Inflammatory macrophage treated with lipopolysaccharide for 4 hours (primary cell): ENCODE measurements at regions not wholly inside any gene's neighbourhood (a gene's known extent, or its start where the extent isn't known, plus 50 kb on each side); places are given as distances from the start of the nearest gene placed in this dataset.

Source experiments
- DNase-seq: peaks from one replicate; pipeline ENCODE4 v3.0.0-alpha.2; 2020

DNA sequence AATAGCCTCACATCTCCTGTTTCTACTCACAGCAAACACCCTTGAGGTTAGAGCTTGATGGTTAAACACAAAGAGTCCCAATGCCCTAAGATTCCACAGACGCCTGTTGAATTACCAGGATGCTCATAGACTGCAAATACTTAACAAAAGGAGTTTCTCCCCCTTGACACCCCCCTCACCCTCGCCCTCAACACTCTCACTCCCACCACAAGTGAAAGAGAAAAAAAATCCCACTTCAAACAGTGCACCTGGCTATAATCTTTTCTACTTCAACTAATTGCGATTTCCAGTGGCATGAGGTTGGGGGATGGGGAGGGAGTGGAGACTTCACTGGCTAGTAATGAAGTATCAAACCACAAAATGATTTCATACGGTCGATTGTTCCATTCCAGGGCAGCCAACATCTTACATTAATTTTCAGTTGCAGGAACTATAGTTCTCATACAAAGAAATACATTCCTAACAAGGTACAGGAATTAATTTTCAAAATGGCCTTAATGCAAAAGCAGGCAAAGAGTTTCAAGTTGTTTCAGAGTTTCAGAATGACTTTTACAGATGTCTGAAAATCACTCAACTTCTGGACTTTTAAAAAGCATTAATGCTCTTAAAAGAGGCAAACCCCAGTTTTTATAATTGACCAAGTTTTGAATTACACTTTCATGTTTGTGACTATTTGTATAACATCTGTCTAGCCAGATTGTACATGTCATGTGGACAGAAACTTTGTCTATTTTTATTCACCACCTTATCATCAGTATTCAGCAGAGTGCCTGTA, 390.7 kb downstream of the C12orf75 start:
- no peak for DNase-seq

DNA sequence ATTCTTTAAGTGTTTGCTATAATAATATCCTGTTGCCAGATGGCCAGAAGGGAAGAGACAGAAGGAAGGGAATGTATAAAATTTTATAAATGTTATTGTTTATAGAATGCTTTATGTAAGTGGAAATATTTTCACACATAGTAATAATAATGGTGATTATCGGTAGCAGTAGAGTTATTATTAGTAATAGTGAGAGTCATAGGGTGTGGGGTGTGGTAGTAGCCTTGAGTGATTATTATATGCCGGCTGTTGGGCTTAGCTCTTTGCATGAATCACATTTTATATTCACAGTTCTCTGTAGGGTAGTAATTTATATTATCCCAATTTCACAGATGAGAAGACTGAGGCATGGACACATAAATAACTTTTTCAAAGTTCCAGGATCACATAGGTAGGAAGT, 391.4 kb downstream of the C12orf75 start:
- no peak for DNase-seq

DNA sequence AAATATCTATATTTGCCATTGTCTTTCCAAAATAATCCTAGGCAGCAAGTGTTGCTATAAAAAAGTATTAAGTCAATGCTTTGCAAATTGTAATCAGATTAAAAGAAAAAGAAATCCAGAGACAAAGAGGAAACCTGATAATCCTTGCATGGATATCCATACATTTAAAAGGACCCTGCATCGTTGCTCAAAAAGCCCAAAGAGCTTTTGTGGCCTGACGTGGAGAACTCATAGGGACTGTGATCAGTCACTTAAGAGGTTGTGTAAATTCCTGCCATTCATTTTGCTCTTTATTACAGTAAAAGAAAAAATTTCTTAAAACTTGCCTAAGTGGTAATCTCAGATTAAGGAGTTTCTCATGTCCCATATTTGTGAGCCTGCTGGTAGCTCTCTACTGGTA, 392.6 kb downstream of the C12orf75 start:
- no peak for DNase-seq

DNA sequence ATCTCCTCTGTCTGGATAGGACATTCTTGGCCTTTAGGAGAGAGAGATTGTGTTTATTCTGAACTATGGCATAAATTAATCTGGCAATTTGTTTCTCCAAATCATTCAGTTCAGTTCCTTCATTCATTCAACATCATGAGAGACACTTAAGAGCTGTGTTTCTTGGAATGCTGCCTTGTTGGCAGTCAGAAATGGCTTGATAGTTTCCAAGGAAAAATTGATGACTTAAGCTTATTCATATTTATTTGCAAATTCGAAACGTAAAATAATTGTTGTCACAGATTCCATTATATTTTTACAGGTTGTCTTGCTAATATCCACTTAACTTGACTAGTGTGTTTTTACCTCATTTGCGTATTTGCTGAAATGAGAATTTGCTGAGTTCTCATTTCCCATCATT, 393.0 kb downstream of the C12orf75 start:
- DNase-seq = no peak

DNA sequence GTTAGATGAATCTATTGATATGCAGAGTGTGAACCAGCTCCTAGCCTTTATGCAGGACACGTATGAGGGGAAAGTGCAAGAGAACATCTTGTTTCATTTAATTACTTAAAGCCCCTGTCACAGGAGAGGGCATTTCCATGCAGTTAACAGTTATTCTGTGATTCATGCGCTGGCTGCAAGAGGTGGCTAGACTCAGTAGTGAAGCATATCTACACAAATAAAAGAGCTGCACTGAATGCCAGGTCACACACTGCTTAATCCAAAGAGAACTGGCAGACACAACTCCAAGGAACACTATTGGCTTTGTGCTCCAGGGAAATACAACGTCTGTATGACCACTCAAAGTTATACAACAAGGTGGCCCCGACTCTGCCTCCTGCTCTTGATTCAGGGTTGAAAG, 394.1 kb downstream of the C12orf75 start:
- DNase-seq = no peak

DNA sequence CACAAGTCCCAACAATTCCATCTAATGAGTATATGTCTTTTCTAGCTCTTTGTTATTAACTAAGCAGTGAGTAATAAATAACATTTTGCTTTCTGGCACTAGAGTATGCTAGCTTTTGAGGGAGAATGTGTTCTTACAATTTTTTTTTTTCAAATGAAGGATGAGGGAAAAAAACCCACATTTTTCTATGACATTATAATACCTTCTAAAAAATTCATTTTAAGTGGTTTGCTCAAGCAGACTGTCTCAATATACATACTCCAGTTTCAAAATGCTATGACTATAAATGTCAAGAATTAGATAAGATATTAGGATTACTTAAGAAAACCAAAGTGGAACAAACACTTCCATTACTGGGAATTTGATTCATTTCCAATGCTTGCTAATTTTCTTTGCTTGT, 394.6 kb downstream of the C12orf75 start:
- no peak for DNase-seq

DNA sequence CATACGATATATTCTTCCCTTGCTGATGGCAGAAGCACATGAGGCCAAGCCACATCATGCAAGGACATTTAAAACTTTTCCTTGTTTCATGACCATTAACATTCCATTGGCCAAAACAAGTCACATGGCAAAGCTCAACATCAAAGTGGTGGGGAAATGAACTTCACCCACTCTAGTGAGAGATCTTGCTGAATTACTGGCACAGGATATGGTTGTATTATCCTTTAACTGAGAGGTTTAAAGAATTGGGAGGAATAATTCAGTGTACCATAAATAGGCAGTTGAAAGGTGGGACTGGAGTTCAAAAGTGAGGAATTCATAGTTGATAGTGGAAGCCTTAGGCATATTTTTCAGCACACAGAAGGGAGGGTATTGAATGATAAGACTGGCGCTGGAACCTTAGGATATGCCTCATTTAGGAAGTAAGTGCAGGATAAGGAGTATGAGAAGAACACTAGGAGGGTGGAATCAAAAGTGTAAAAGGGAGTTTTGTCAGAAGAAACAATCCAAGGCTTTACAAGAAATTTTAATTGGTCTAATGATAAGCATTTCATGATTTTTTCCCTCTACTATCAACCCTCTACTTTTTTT, 398.8 kb downstream of the C12orf75 start:
- DNase-seq = no peak

DNA sequence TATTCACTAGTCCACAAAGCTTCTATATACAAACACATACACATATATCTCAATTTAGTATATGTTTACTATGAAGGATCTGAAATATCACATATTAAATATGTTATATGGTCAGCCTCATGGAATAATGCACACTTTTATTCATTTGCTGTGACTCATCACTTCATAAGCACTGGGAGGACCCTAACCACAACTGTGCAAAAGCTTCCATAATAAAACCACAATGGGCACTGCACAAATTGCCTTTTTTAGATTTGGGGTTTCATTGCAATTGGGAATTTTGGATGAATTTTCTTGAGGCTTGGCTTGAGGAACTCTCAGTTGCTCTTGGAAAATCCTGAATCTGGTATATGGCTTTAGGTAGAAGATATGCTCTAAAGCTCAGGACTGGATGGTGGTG, 399.4 kb downstream of the C12orf75 start:
- DNase-seq = no peak

DNA sequence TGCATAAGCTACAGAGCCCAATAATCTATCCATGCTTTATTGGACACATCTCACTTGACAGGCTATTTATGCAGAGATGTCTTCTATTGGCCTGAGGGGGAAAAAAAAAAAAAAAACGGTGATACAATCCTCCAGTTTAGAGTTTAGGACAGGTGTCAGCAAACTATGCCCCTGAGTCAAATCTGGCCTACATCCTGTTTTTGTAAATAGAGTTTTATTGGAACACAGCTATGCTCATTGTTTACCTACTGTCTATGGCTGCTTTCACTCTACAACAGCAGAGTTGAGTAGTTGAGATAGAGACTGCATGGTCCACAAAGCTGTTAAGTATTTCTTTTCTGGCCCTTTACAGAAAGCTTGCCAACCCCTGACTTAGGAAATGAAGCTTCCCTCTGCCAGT, 403.1 kb downstream of the C12orf75 start:
- DNase-seq = no peak

DNA sequence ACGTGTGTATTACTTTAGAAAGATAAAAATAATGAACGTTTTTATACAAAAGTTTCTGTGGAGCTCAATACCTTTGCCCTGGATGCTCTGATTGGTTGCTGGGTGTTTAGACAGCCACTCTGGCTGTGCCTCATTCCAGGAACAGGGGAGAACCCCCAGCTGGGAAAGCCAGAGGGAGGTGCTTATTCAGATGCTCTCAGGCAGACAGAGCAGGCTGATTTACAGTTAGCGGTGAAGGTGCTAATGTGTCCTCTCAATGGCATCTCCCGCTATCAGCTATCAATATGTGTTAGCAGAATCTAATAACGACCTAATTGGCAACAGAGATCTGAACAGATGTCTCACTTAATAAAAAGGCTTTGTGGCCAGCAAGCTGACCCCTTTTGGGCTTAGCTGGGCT, 402.3 kb downstream of the NUAK1 start:
- no peak for DNase-seq

DNA sequence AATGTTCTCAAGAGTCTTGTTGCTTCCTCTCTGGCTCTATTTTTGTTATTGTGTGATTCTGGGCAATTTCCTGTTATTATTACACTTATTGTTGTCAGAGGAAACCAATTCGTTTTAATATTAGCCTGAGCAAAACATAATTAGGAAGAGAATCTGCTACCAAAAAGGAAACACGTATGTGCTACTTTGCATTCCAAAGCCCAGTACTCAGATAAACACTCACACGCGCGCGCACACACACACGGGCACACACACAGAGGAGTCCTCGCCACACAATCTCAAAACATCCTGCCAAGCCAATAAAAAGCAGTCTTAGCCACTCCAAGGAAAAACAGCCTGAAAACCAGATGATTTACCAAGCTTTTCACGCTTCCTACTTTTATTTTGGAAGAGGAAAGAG, 400.7 kb downstream of the NUAK1 start:
- no peak for DNase-seq

DNA sequence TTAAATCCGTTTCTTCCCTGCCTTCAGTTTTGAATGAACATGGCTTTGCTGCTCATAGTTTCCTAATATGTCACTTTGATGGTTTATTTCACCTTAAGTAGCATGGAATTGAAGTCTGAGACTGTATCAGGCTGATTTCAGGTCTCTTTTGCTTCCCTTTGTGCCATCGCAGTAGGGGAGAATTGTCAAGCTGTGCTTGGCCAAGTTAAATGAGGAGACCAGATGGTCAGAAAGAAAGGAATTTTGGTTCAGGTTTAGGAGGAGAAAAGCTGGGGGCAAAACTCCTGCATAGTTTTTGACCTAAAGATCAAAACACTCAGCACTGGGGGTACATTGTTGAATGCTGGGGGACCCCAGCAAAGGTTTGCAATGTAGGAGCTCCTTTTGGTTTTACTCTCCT, 398.4 kb downstream of the NUAK1 start:
- DNase-seq = no peak

DNA sequence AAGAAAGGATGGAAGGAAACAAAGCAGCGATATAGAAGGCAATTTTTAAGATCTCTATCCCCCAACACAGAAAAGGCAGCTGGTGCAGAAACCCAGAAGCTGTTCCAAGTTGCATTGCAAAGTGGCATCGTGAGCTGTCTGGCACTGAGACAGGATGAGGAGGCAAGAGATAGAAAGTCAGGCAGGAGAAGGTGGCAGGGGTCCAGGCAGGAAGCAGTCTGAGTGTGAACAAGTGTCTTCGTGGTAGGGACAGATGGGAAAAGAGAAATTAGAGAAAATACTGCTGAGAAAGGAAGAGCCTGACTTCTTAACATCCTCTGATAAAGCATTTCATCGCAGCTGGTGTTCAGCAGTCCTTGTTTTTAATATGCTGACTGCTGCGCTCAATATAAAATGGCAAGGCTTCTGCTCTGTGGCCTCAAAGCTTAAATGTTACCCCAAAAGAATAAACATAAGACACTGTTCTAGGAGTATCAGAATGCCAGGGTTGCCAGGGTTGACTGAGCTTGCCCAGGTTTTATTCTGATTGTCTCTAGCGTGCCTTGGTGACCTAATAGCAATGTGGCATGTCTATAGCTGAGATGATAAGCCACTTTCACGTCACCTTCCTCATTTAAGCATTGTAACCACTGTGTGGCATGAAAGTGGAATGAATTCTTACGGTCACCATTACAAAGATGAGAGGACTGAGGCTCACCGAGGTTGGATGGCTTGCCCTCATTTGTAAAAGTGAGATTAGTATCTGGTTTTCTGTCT, 397.6 kb downstream of the NUAK1 start:
- DNase-seq = no peak

DNA sequence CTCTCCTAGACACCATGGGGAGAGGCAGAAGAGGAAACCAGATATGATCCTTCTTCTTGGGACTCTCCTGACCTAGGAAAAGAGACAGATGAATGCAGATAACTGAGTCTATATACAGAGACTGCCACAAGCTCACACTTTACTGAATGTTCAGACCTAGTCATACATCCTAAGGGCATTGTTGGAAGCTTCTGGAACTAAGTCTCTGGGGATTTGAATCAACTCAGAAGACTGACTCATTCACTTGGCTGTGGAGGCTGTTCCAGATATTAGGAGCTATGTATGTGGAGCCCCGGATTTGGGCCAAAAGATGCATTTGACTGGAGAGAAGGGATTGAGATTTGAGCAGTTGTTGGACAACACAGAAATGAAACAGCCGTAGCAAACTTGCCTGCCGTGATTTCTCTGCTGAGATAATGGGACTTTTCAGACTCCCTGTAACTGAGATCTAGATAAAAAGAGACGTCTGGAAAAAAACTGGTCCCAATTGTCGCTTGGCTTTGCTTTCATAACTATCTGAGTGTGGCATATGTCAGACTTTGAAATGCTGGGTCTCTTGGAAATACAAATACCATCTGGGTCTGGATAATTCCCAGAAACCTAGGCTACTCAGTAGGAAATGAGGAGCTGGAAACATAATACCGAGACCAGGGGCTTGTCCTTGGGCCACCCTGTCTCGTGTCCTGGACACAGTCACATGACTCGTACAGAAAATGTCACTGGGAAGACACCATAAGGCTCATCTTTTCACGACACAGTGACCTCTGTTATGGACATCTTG, 396.8 kb downstream of the NUAK1 start:
- DNase-seq = no peak

DNA sequence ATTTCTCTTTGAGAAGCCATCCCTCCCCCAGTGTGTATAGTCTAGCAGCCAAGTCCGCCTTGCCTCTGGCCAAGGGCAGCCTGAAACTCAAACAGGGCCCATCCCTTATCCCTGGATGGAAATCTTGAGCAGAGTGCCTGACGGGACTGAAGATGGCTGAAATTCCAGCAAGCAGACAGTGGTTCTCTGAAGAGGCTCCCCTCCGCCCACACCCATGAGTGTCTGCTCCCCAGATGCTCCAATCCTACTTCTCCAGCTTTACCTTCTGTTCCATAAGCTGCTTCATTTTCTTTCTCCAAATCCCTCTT, 396.2 kb downstream of the NUAK1 start:
- DNase-seq = no peak

DNA sequence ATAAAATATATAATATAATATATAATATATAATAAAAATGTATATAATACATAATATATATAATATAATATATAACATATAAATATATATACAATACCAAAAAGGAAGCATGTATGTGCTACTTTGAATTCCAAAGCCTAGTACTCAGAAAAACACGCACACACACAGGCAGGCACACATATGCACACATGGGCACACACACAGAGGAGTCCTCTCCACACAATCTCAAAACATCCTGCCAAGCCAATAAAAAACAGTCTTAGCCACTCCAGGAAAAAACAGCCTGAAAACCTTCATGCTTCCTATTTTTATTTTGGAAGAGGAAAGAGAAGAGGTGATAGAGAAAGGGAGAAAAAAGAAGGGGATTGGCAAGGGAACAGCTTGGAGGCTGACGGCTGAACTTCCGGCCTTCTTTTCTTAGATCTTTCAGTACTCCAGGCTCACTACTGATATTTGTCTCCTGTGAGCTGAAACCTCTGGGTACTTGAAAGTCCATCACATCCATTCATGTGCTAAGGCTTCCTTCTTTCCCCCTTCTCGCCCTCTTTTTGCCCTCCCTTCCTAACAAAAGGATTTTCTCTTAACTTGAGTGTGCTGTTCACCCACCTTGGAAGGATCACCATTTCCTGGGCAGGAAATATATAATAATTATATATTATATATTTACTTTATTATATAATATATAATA, 394.2 kb downstream of the NUAK1 start:
- DNase-seq = no peak

DNA sequence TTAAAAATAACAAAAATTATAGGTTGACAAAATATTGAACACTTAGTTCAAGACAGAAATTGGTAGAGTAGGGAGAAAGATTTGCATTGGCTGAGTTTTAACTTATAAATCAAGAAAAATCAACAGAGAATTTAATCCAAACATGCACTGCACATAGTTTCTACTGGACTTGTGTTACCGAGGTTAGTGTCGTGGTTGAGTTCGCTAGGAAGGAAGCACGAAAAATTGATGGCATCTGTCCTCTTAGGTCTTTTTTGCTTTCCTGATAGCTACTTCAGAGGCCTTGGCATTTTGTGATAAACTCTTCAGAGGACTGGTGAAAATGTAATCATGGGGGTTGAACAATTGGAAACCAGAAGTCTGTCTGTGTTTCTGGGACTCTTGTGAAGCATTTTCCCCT, 392.9 kb downstream of the NUAK1 start:
- DNase-seq = no peak

DNA sequence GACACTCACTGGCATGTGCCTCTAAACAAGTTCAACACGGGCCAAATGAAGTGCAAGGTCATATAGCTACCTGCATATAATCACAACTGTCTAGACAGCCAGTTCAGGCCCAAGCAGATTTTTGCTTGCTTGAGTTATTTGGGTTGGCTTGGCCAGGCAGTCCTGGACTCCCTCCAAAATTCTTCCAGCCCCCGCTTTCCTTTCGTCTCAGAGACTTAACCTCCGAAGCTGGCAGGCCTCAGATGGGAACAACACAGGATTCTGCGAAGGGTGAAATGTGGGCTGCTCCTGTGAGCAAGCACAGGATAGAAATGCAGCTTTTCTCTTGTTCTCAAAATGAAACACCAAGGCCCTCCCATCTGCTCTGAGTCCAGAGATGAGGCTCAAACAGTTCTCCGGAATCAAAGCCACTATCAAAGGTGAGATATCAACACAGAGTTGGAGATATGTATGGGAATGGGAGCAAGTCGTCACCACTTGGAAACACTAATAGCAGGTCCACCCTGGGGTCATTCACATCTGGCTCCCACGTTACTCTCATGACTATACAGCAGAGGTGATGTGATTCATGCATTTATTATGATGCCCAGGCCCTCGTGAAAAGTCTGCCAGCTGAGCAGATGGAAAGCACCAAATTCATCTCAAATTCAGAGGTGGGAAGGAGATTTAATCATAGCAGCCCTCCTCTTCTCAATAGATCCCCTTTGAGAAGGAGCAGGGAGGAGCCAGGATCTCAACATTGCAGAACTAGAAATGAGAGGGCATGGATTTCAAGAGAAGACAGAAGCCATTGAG, 389.8 kb downstream of the NUAK1 start:
- DNase-seq = no peak

DNA sequence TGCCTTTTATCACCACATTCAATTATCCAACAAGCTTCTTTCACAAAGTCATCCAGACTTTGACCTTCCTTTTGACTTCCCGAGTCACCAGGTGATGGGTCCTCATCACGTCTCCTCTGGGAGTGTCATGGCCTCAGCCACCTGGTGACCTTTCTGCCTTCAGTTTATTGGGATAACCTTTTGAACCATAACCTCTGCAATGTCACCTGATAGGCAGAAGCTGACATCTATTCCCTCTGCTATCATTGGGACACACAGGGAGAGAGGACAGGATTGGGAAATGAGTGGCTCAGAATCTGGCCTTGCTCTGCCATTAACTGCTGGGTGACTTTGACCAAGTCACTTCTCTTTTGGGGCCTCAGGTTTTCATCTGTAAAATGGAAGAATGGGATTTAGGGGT, 388.7 kb downstream of the NUAK1 start:
- no peak for DNase-seq

DNA sequence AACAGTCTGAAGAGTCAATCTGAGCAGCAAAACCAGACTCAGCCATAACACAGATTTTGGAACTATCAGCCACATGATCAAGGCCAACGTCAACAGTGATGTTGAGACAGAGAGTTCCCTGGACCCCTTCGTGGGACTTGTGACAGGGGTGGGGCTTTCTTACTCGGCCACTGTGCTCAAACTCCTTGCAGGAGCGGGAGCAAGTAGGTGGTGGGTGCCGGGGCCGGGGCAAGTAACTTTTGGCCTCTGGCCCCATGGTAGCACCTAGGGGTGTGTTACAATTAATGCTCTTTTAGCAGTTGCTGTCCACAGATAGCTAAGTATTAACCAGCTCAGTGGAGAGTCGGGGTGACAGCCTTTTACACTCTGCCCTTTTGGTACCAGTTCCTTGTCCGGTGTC, 384.4 kb downstream of the NUAK1 start:
- no peak for DNase-seq

DNA sequence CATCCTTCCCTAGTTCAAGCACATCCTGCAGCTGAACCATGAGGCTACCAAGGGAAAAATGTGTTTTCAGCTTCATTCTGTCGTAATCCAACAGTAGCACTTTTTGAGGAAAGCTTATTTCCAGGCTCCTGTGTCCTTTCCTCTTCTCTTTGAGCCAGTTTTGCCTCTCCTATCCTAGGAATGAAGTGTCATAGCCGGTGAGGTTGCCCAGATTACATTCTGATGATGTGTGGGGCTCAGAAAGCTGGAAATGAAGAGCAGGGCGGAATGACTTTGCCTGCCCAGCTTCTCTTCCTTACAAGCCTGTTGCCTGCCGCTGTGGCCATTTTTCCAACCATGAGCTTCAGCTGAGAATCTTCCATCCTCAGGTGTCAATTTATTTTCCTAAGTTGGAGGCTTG, 381.8 kb downstream of the NUAK1 start:
- DNase-seq = no peak

DNA sequence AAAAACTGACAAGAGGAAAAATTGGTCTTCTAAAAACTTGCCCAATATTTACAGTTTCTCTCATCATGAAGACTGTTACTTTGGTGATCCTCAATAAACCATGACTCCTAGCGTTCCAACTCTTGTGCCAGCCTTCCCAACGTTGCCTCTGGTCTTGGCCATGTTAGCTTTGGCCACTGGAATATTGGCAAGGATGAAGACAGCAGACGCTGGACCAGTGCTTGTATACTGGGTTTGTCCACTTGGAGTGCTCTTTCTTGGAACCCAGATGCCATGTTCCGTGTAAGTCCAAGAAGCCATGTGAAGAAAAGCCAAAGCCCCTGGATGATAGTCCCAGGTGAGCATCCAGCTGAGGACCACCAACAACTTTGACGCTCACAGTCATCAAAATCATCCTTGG, 379.6 kb downstream of the NUAK1 start:
- no peak for DNase-seq
